Upper lobe of left lung (tissue), 6 donors: ENCODE measurements at regions not wholly inside any gene's neighbourhood (a gene's known extent, or its start where the extent isn't known, plus 50 kb on each side); places are given as distances from the start of the nearest gene placed in this dataset.

Experiments
- ATAC-seq, 2 donors: fragments of 200-7000 bp; cut with Tn5 transposase; one replicate each; pipeline ENCODE4 v1.9.1; 2022; ENCODE audit warnings: mild to moderate bottlenecking in 2 of 2, moderate library complexity in 2 of 2; ENCODE audit not compliant: low FRiP score in 2 of 2
- DNase-seq, 2 donors: peaks; one replicate each; pipeline ENCODE4 v3.0.0-alpha.2; 2019 to 2020
- H3K27ac ChIP-seq, 4 donors: fragments of 200-600 bp; sonication (generic); one replicate each; pipeline ENCODE4 v1.5.1; 2016 to 2019
- H3K27me3 ChIP-seq, 4 donors: fragments of 200-600 bp; sonication (generic); one replicate each; pipeline ENCODE4 v1.5.1; 2017 to 2019
- H3K36me3 ChIP-seq, 4 donors: fragments of 200-600 bp; sonication (generic); one replicate each; pipeline ENCODE4 v1.5.1; 2016 to 2019
- H3K4me1 ChIP-seq, 4 donors: fragments of 200-600 bp; sonication (generic); one replicate each; pipeline ENCODE4 v1.5.1; 2018 to 2019
- H3K4me3 ChIP-seq, 4 donors: fragments of 200-600 bp; sonication (generic); one replicate each; pipeline ENCODE4 v1.5.1; 2017 to 2019; ENCODE audit warnings: mild to moderate bottlenecking in 2 of 4, moderate library complexity in 1 of 4
- H3K9me3 ChIP-seq, 4 donors: fragments of 200-600 bp; sonication (generic); one replicate each; pipeline ENCODE4 v1.5.1; 2018 to 2019
- CTCF ChIP-seq, 6 experiments: fragments of 450-650 bp in 4 of 6; fragments of 200-600 bp in 2 of 6; sonication (generic) in 2 of 6; IDR thresholded peaks; one replicate each; pipeline ENCODE4 v1.5.1; 2016 to 2019; ENCODE audit warnings: antibody characterized with exemption in 6 of 6
- EP300 ChIP-seq, 4 donors: sonication (generic); formaldehyde crosslinking; IDR thresholded peaks; one replicate each; pipeline ENCODE4 v1.5.1; 2017; ENCODE audit warnings: antibody characterized with exemption in 4 of 4, control low read depth in 2 of 4
- POLR2A ChIP-seq, 4 donors: fragments of 450-650 bp; IDR thresholded peaks; one replicate each; pipeline ENCODE4 v1.5.1; 2016 to 2017; ENCODE audit warnings: antibody characterized with exemption in 4 of 4, mild to moderate bottlenecking in 2 of 4
- POLR2AphosphoS5 ChIP-seq, 2 donors: sonication (generic); formaldehyde crosslinking; IDR thresholded peaks; one replicate each; pipeline ENCODE4 v1.5.1; 2017; ENCODE audit warnings: antibody characterized with exemption in 2 of 2
- WGBS, 2 donors: methylation state at CpG; one replicate each; pipeline ENCODE4 v1.1.5; 2017 to 2018; 5-methylcytosine and 5-hydroxymethylcytosine counted together
- donor health status: DM: no; HTN: no; CAD: no; lungs with moderate emphysema.
- donor health status: DM: no; HTN: yes; CAD: no; lungs with severe emphysema.

- Histone ChIP-seq H3K4me3 (no peak overlapping the region), H3K27ac (no peak overlapping the region), H3K27me3 (no peaks in the 10 kb centered on the region), H3K36me3 (no peaks in the 10 kb centered on the region), H3K9me3 (no peaks in the 10 kb centered on the region), H3K4me1 (peaks cover 6 to 24% (median 15%) of the 10 kb centered on the region in 4 donors)
- 83 to 92% methylated on average over 9 to 13 of the region's 13 CpGs for WGBS, 2 donors
- TF ChIP-seq EP300 (IDR thresholded peaks at IDR 0.05): no peak
- no peak for TF ChIP-seq CTCF (IDR thresholded peaks at IDR 0.05)
- TF ChIP-seq POLR2A (IDR thresholded peaks at IDR 0.05): no peak
- TF ChIP-seq POLR2AphosphoS5 (IDR thresholded peaks at IDR 0.05): no peak
- DNase-seq (peak in 1 of 2 donors; percentile 14), ATAC-seq (no peak)
Measured at GRCh38 chr3:127407026-127407939, 119.4 kb upstream of the PRR20G start.

GRCh38 chr3:127406309-127407025, 118.6 kb upstream of the PRR20G start:
- Histone ChIP-seq H3K27me3 (no peaks in the 10 kb centered on the region), H3K36me3 (no peaks in the 10 kb centered on the region), H3K4me1 (peaks cover 5 to 23% (median 15%) of the 10 kb centered on the region in 4 donors), H3K27ac (no peak overlapping the region), H3K9me3 (no peaks in the 10 kb centered on the region), H3K4me3 (no peak overlapping the region)
- 79 to 83% methylated on average over 9 to 14 of the region's 14 CpGs for WGBS, 2 donors
- DNase-seq: peak in 1 of 2 donors; percentile 19
- no peak for ATAC-seq
- TF ChIP-seq CTCF (IDR thresholded peaks at IDR 0.05): peak in 1 of 6 experiments; percentile 18
- no peak for TF ChIP-seq EP300 (IDR thresholded peaks at IDR 0.05)

GRCh38 chr3:127405791-127406190, 117.9 kb upstream of the PRR20G start:
- WGBS, 2 donors: 91 to 94% methylated on average over 9 to 10 of the region's 10 CpGs
- Histone ChIP-seq H3K27me3 (no peaks in the 10 kb centered on the region), H3K9me3 (no peaks in the 10 kb centered on the region), H3K27ac (no peak overlapping the region), H3K4me3 (no peak overlapping the region), H3K36me3 (no peaks in the 10 kb centered on the region), H3K4me1 (peaks cover 0 to 17% (median 10%) of the 10 kb centered on the region in 4 donors)
- TF ChIP-seq EP300 (IDR thresholded peaks at IDR 0.05) (no peak), CTCF (IDR thresholded peaks at IDR 0.05) (no peak), POLR2A (IDR thresholded peaks at IDR 0.05) (no peak), POLR2AphosphoS5 (IDR thresholded peaks at IDR 0.05) (no peak)
- ATAC-seq (no peak), DNase-seq (peak in 1 of 2 donors; percentile 6)

- Histone ChIP-seq H3K9me3 (no peaks in the 10 kb centered on the region), H3K4me1 (peaks cover 0 to 16% (median 10%) of the 10 kb centered on the region in 4 donors), H3K27ac (peak overlapping the region in 2 of 4 donors; percentile 11 to 48), H3K36me3 (no peaks in the 10 kb centered on the region), H3K27me3 (no peaks in the 10 kb centered on the region), H3K4me3 (no peak overlapping the region)
- WGBS, 2 donors: 47 to 59% methylated on average over 3 to 8 of the region's 8 CpGs
- DNase-seq (peak in 1 of 2 donors; percentile 83), ATAC-seq (peak; percentile 30 to 86)
- TF ChIP-seq CTCF (IDR thresholded peaks at IDR 0.05) (no peak), EP300 (IDR thresholded peaks at IDR 0.05) (peak in 1 of 4 donors; percentile 40), POLR2A (IDR thresholded peaks at IDR 0.05) (peak in 1 of 4 donors; percentile 21), POLR2AphosphoS5 (IDR thresholded peaks at IDR 0.05) (peak; percentile 32 to 60)
Measured at GRCh38 chr3:127405010-127405598, 117.3 kb upstream of the PRR20G start.
